GM11168 (cell line): ENCODE measurements at regions not wholly inside any gene's neighbourhood (a gene's known extent, or its start where the extent isn't known, plus 50 kb on each side); places are given as distances from the start of the nearest gene placed in this dataset.

ENCODE experiments used
- in situ Hi-C: fragments of 300-500 bp; cut with MboI; formaldehyde crosslinking; loops from one replicate; pipeline ENCODE4 v1.12.0; 2022; ENCODE audit warnings: low sequenced_read_pairs; ENCODE audit not compliant: unreplicated experiment

- in situ Hi-C loops: loop anchor here (10.0 kb wide), 1 partner anchor 144 kb away; no protein-coding TSS in a partner anchor
Measured at GRCh38 chr13:34078334-34078999, 260.5 kb downstream of the RFC3 start.

- in situ Hi-C loops: no loop called here
Measured at GRCh38 chr13:34085204-34085603, 267.3 kb downstream of the RFC3 start.

DNA sequence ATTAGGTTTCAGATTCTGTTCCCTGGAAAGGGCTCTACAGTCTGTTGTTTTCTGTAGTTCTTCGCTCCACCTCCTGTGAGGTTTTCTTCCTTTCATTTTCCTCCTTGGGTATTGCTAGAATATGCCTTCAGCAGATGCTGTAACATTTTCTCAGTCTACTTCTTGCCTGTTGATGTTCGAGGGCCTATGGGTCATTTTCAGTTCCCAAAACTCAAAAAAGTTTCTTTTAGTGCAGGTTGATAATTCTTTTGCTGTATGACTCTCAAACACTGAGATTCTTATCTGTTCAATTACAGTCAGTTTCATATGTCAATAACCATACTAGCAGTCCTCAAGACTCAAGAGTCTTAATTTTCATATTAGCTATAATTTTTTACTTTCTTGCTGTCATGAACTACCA lies 268.3 kb downstream of the RFC3 start:
- in situ Hi-C loops: no loop called here

DNA sequence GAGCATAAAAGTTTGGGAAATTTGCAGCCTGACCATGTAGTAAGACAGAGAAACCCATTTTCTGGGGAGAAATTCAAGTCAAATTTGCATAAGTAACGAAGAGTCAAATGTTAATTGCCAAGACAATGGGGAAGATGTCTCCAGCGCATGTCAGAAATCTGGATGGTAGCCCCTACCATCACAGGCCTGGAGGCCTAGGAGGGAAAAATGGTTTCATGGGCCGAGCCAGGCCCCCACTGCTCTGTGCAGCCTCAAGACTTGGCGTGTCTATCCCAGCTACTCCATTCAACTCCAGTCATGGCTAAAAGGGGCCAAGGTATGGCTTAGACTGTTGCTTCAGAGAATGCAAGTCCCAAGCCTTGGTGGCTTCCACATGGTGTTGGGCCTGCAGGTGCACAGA lies 269.8 kb downstream of the RFC3 start:
- in situ Hi-C loops: no loop called here

DNA sequence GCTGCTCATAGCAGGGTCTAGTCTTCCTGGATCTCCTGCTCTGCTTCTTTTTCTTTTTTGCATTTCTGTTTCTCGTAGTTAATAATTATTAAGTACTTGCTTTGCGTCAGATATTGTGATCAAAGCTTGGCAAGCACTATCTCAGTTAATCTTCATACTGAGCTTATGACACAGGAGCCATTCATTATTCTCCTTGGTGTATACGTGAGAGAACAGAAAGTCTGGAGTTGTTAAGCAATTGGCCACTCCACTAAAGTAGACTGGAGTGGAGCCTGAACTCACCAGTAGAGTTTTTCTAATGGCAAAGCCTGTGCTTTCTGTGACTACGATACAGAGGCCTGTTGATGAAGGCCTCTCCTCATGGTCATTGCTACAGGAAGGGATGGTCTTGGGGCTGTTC lies 285.9 kb downstream of the RFC3 start:
- in situ Hi-C loops: no loop called here

GRCh38 chr13:34104853-34105252 lies 286.9 kb downstream of the RFC3 start:
- in situ Hi-C loops: no loop called here

- in situ Hi-C loops: no loop called here
Measured at GRCh38 chr13:34107806-34108205, 289.9 kb downstream of the RFC3 start.

GRCh38 chr13:34108410-34108809 lies 290.5 kb downstream of the RFC3 start:
- in situ Hi-C loops: no loop called here

DNA sequence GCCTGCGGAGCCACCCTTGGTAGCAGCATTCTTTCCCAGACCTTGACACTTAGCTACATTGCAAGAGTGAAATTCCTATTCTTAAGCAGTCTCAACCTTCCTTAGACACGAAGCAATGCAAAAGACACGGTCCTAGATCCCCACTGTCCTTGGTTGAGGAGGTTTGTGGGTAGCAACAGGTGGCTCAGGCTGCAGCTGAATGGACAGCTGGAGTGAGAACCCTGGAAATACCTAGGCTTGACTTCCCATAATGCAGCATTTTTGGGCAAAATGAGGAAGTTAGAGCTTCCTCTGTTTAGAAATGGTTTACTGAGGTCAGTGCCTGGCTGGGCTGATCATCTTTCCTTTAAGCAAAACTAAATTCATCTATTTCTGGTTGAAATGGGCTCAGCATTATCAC lies 296.6 kb downstream of the RFC3 start:
- in situ Hi-C loops: no loop called here

DNA sequence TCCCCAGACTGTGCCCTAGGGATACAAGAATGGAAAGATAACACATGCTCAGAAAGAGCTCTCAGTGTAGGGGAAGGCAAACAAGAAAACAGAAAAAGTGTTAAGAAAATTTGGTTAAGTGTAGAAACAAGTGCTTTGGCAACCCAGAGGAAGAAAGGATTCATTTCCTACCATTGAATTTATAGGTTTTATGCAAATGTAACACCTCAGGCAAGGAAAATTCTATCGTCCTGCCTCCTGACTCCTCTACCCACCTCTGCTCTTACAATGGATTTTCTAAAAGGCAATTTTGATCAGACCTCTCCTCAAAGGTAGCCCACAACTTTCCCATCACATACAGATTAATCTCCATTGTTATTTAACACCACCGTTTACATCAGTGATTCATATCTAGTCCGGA lies 298.7 kb downstream of the RFC3 start:
- in situ Hi-C loops: no loop called here

- in situ Hi-C loops: no loop called here
Measured at GRCh38 chr13:34124666-34125306, 306.8 kb downstream of the RFC3 start.

DNA sequence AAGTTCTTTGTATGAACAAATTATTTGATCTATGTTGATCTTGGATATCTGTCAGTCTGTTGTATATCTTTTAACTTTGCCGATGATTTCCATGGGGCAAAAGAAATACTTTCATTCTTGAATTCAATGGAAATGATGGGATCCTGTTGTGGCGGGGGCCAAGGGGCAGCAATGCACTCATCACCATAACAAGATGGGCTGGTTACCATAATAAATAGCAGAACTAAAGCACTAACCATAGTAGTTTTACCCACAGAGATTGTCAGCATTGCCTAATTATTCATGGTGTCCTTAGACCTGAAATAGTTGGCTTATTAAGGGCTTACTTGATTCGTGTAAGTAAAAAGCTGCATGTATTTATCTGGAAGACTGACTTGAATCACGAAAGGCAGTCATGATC lies 309.6 kb downstream of the RFC3 start:
- in situ Hi-C loops: no loop called here

- in situ Hi-C loops: no loop called here
Measured at GRCh38 chr13:34128661-34129060, 310.7 kb downstream of the RFC3 start.

DNA sequence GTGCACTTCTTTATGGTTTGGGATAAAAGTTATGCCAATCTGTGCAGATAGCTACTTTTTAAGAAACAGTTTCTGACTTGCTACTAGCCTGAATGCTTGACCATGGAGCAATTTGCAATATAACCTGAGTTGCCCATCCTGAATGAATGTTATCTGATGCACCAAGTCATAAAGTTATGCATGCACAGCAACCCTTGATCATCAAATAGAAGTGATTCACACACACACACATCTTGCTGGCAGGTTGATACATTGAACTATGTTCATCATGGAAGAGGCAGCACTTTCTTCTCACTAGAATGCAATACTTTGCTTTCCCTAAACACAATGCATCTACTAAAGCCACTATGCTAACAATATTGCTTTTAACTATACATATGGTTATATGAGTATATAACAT lies 311.5 kb downstream of the RFC3 start:
- in situ Hi-C loops: no loop called here

- in situ Hi-C loops: no loop called here
Measured at GRCh38 chr13:34137200-34137599, 319.3 kb downstream of the RFC3 start.

DNA sequence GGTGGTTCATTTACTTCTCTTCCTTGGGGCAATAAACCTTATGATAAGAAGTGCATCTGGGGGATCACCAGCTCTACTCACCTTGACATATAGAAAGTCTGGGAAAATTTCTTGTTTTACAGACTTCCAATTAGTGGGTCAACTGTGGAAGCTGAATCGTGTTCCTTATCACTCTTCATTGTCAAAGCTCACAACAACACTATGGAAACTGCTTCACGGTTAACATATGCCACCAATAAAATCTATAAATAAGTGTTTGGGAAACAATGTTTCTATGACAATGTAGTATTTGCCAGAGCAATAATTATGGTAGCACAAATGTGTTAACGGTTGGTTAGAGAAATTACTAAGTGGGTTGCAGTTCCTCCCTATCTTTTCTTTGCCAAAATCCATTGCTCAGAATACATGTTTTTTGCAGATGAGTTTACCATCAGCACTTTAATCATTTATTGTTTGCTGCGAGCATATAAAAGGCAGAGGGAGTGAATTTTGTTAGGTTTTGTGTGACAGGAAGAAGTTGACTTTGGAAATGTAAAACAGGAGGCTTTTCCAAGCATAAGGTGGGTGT lies 321.8 kb downstream of the RFC3 start:
- in situ Hi-C loops: no loop called here

DNA sequence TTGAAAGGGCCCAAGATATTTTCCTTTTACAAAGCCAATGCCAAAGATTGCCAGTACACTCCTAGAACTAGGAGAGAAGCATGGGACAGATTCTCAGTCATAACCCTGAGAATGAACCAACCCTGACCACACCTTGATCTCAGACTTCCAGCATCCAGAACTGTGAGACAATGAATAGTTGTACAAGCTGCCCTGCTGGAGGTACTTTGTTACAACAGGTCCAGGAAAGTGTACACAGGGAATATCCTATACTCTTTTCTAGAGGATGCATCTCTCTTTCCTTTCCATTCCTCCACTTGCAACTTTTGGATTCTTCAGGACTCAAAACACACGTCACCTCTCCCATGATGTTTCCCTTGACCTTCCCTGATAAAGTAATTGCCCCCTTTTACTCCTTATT lies 325.7 kb downstream of the RFC3 start:
- in situ Hi-C loops: no loop called here

DNA sequence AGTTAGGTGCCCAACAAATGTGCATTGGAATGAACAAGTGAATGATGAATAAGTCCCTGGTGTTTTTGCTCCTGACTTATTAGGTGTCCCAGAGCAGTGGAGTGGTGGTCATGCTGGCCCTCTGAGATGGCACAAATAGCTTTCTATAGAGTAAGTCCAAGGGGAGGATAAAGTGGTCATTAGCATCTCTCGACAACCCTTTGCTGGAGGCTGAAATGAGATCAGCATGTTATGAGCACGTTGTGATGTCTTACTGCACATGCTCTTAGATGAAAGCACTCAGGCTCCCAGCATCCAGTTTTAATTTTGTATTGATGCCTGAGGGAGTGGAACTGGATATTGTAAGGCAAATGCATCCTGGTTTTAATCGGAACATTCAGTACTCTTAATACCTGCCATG lies 326.2 kb downstream of the RFC3 start:
- in situ Hi-C loops: no loop called here

- in situ Hi-C loops: no loop called here
Measured at GRCh38 chr13:34145061-34145460, 327.1 kb downstream of the RFC3 start.

- in situ Hi-C loops: no loop called here
Measured at GRCh38 chr13:34148359-34148758, 330.4 kb downstream of the RFC3 start.

GRCh38 chr13:34151885-34152284 lies 333.9 kb downstream of the RFC3 start:
- in situ Hi-C loops: no loop called here

DNA sequence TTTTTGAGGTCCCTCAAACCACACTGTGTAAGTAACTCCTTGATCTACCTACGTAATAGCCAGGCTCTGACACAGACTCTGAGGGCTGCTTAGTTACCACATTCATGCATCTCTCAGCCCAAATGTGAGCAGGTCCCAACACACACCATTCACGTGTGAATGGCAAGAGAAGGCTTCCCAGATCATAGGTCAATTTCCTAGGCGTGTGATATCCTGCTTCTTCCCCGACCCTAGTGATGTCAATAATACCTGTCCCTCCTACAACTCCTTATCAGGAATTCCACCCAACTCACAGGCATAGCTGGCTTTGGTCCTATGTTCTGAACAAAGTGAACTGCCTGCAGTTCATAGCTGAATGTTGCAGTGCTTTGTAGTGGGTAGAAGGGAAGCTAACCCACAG lies 334.5 kb downstream of the RFC3 start:
- in situ Hi-C loops: no loop called here
